Esophagus squamous epithelium (tissue), 4 donors: ENCODE measurements at regions not wholly inside any gene's neighbourhood (a gene's known extent, or its start where the extent isn't known, plus 50 kb on each side); places are given as distances from the start of the nearest gene placed in this dataset.

Experiments
- CTCF ChIP-seq, 6 experiments: fragments of 450-650 bp in 4 of 6; fragments of 200-600 bp in 2 of 6; sonication (generic) in 2 of 6; IDR thresholded peaks; one replicate each; pipeline ENCODE4 v1.5.1; 2016 to 2019; ENCODE audit warnings: antibody characterized with exemption in 6 of 6, mild to moderate bottlenecking in 4 of 6, moderate library complexity in 4 of 6
- POLR2A ChIP-seq, 4 donors: fragments of 450-650 bp; IDR thresholded peaks; one replicate each; pipeline ENCODE4 v1.6.1; 2017; ENCODE audit warnings: antibody characterized with exemption in 4 of 4, mild to moderate bottlenecking in 4 of 4, moderate library complexity in 3 of 4

DNA sequence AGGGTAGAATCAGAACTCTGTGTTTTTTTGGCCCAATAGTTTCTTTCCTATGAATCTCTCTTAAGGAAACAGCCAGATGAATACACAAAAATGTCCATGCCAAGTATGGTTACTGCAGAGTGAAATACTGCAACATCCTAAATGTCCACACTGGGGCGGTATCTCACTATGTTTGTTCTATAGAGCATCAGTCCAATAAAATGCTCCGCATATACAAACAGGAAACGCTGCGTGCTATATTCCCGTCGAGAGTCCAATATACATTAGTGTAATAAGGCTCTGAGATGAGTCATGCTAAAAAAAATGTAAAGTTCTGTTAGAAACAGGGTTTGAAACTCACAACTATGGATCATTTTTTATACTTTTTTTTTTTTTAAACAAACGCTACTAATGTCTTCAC, 72.9 kb upstream of the ENOX2 start:
- peak; percentile 23 to 52 (median 44) for TF ChIP-seq CTCF (IDR thresholded peaks at IDR 0.05)
- no peak for TF ChIP-seq POLR2A (IDR thresholded peaks at IDR 0.05)
